ENCODE measurements at regions not wholly inside any gene's neighbourhood (a gene's known extent, or its start where the extent isn't known, plus 50 kb on each side); places are given as distances from the start of the nearest gene placed in this dataset.

DNA sequence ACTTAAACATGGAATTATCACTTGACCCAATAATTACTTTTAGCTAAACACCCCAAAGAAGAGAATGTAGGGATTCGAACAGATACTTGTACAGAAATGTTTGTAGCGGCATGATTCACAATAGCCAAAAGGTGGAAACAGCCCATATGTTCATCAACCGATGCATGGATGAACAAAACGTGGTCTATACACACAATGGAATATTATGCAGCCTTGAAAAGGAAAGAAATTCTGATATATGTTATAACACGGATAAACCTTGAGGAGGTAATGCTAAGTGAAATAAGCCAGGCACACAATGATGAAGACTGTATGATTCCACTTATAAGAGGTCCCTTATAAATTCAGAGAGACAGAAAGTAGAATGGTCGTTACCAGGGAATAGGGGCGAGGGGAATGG, 659.4 kb downstream of the MED13L start:
- TF ChIP-seq, protein P1, sequence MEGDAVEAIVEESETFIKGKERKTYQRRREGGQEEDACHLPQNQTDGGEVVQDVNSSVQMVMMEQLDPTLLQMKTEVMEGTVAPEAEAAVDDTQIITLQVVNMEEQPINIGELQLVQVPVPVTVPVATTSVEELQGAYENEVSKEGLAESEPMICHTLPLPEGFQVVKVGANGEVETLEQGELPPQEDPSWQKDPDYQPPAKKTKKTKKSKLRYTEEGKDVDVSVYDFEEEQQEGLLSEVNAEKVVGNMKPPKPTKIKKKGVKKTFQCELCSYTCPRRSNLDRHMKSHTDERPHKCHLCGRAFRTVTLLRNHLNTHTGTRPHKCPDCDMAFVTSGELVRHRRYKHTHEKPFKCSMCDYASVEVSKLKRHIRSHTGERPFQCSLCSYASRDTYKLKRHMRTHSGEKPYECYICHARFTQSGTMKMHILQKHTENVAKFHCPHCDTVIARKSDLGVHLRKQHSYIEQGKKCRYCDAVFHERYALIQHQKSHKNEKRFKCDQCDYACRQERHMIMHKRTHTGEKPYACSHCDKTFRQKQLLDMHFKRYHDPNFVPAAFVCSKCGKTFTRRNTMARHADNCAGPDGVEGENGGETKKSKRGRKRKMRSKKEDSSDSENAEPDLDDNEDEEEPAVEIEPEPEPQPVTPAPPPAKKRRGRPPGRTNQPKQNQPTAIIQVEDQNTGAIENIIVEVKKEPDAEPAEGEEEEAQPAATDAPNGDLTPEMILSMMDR (IDR thresholded peaks at IDR 0.05), result no peak
- TF ChIP-seq POLR2A (IDR thresholded peaks at IDR 0.05), result no peak

Data from thyroid gland (tissue), 4 donors.